ENCODE measurements at regions not wholly inside any gene's neighbourhood (a gene's known extent, or its start where the extent isn't known, plus 50 kb on each side); places are given as distances from the start of the nearest gene placed in this dataset.

DNA sequence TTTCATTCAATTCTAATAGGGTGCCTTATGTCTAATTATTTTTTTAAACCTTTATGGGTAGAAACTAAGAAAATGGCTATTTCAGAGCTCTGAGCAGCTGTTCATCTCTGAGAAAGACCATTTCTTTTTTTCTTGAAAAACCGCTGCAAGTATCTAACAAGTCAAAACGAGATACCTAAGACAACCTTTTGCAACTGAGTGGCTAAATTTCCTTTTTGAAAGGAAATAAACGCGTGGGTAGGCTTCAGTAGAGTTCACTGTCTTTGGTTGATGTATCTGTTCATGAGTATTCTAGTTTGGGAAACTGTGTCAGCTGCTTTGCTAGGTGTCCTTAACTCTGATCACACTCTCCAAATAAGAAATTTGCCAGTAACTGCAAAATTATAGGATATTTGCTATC is 104.3 kb upstream of the LINC00305 start:
- TF ChIP-seq GLIS3 (CRISPR knock-in tag; IDR thresholded peaks at IDR 0.05): no peak
- no peak for ATAC-seq

DNA sequence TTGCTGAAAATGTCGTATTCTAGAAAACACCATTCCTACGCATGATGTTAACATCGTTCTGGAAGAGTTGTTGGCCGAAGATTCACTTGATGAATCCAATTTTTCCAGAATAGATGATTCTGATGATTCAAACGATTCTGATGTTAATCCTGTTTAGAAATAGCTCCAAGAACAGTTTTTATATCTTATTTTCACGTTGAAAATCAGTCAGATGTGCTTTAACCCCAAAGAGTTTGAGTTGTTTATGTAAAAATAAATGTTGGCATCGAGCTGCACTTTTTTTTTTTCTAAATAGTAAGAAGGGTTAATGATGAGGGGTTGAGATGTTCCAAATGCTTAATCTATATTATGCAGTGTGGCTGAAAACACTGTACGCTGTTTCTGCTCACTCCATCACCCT is 99.9 kb upstream of the LINC00305 start:
- TF ChIP-seq, protein P1, sequence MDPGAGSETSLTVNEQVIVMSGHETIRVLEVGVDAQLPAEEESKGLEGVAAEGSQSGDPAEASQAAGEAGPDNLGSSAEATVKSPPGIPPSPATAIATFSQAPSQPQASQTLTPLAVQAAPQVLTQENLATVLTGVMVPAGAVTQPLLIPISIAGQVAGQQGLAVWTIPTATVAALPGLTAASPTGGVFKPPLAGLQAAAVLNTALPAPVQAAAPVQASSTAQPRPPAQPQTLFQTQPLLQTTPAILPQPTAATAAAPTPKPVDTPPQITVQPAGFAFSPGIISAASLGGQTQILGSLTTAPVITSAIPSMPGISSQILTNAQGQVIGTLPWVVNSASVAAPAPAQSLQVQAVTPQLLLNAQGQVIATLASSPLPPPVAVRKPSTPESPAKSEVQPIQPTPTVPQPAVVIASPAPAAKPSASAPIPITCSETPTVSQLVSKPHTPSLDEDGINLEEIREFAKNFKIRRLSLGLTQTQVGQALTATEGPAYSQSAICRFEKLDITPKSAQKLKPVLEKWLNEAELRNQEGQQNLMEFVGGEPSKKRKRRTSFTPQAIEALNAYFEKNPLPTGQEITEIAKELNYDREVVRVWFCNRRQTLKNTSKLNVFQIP (CRISPR knock-in tag; IDR thresholded peaks at IDR 0.05; ENCODE audit: borderline replicate concordance, low read depth): no peak
- TF ChIP-seq, protein P2, sequence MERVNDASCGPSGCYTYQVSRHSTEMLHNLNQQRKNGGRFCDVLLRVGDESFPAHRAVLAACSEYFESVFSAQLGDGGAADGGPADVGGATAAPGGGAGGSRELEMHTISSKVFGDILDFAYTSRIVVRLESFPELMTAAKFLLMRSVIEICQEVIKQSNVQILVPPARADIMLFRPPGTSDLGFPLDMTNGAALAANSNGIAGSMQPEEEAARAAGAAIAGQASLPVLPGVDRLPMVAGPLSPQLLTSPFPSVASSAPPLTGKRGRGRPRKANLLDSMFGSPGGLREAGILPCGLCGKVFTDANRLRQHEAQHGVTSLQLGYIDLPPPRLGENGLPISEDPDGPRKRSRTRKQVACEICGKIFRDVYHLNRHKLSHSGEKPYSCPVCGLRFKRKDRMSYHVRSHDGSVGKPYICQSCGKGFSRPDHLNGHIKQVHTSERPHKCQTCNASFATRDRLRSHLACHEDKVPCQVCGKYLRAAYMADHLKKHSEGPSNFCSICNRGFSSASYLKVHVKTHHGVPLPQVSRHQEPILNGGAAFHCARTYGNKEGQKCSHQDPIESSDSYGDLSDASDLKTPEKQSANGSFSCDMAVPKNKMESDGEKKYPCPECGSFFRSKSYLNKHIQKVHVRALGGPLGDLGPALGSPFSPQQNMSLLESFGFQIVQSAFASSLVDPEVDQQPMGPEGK (CRISPR knock-in tag; IDR thresholded peaks at IDR 0.05; ENCODE audit: borderline replicate concordance): no peak
- TF ChIP-seq ZNF565 (CRISPR knock-in tag; conservative IDR thresholded peaks at IDR 0.05; ENCODE audit: low read depth): no peak
- no peak for TF ChIP-seq SNAI2 (CRISPR knock-in tag; IDR thresholded peaks at IDR 0.05)
- TF ChIP-seq ZC3H10 (CRISPR knock-in tag; IDR thresholded peaks at IDR 0.05): no peak
- no peak for TF ChIP-seq ZFP30 (CRISPR knock-in tag; IDR thresholded peaks at IDR 0.05)
- no peak for TF ChIP-seq CSDC2 (CRISPR knock-in tag; IDR thresholded peaks at IDR 0.05)
- TF ChIP-seq OSR1 (CRISPR knock-in tag; IDR thresholded peaks at IDR 0.05): no peak
- TF ChIP-seq, protein P3, sequence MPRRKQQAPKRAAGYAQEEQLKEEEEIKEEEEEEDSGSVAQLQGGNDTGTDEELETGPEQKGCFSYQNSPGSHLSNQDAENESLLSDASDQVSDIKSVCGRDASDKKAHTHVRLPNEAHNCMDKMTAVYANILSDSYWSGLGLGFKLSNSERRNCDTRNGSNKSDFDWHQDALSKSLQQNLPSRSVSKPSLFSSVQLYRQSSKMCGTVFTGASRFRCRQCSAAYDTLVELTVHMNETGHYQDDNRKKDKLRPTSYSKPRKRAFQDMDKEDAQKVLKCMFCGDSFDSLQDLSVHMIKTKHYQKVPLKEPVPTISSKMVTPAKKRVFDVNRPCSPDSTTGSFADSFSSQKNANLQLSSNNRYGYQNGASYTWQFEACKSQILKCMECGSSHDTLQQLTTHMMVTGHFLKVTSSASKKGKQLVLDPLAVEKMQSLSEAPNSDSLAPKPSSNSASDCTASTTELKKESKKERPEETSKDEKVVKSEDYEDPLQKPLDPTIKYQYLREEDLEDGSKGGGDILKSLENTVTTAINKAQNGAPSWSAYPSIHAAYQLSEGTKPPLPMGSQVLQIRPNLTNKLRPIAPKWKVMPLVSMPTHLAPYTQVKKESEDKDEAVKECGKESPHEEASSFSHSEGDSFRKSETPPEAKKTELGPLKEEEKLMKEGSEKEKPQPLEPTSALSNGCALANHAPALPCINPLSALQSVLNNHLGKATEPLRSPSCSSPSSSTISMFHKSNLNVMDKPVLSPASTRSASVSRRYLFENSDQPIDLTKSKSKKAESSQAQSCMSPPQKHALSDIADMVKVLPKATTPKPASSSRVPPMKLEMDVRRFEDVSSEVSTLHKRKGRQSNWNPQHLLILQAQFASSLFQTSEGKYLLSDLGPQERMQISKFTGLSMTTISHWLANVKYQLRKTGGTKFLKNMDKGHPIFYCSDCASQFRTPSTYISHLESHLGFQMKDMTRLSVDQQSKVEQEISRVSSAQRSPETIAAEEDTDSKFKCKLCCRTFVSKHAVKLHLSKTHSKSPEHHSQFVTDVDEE (CRISPR knock-in tag; IDR thresholded peaks at IDR 0.05): no peak
- TF ChIP-seq TCF4 (CRISPR knock-in tag; IDR thresholded peaks at IDR 0.05; ENCODE audit: borderline replicate concordance): no peak
- no peak for TF ChIP-seq RARB (CRISPR knock-in tag; IDR thresholded peaks at IDR 0.05)
- no peak for TF ChIP-seq ISL1 (CRISPR knock-in tag; IDR thresholded peaks at IDR 0.05)
- TF ChIP-seq ZFP3 (CRISPR knock-in tag; IDR thresholded peaks at IDR 0.05): no peak
- no peak for ATAC-seq

DNA sequence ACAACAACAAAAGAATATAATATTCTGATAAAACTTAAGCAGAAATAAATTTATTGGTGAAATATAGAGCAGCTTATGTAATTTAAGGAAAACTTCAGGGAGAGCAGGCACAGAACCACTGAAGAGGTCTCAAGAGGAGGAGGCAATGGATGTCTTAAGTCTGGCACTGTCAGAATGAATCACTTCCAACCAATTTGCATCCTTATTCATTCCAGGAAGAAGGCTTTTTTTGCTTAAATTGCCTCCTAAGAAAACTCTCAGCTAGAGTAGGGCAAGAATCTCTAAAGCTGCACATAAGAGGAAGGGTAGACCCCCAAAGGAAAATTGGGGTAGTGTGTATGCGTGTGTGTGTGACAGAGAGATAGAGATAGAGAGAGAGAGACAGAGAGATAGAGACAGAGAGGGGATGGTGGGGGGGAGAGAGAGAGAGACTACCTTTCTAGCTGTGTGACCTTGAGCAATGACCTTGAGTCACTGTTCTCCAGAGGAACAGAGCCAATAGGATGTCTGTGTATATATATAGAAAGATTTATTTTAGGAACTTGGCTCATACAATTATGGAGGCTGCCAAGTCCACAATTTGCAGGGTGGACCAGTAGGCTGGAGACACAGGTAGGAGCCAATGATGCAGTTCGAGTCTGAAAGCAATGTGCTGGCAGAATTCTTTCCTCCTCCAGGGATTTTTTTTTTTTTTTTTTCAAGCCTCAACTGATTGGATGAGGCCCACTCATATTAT is 96.4 kb upstream of the LINC00305 start:
- ATAC-seq: no peak
- TF ChIP-seq, protein P2 (CRISPR knock-in tag; IDR thresholded peaks at IDR 0.05; ENCODE audit: borderline replicate concordance): no peak
- TF ChIP-seq PPARA (CRISPR knock-in tag; IDR thresholded peaks at IDR 0.05; ENCODE audit: borderline replicate concordance) (no peak), ZNF70 (CRISPR knock-in tag; IDR thresholded peaks at IDR 0.05) (no peak), CSDC2 (CRISPR knock-in tag; IDR thresholded peaks at IDR 0.05) (no peak), RARB (CRISPR knock-in tag; IDR thresholded peaks at IDR 0.05) (no peak), ZNF8 (CRISPR knock-in tag; IDR thresholded peaks at IDR 0.05) (no peak), ISL1 (CRISPR knock-in tag; IDR thresholded peaks at IDR 0.05) (no peak), ZFP30 (CRISPR knock-in tag; IDR thresholded peaks at IDR 0.05) (no peak), SNAI2 (CRISPR knock-in tag; IDR thresholded peaks at IDR 0.05) (no peak), ZNF565 (CRISPR knock-in tag; conservative IDR thresholded peaks at IDR 0.05; ENCODE audit: low read depth) (no peak), ZC3H10 (CRISPR knock-in tag; IDR thresholded peaks at IDR 0.05) (no peak), ESRRG (CRISPR knock-in tag; IDR thresholded peaks at IDR 0.05) (no peak), ZFP3 (CRISPR knock-in tag; IDR thresholded peaks at IDR 0.05) (no peak), OSR1 (CRISPR knock-in tag; IDR thresholded peaks at IDR 0.05) (no peak)
- TF ChIP-seq, protein P4, sequence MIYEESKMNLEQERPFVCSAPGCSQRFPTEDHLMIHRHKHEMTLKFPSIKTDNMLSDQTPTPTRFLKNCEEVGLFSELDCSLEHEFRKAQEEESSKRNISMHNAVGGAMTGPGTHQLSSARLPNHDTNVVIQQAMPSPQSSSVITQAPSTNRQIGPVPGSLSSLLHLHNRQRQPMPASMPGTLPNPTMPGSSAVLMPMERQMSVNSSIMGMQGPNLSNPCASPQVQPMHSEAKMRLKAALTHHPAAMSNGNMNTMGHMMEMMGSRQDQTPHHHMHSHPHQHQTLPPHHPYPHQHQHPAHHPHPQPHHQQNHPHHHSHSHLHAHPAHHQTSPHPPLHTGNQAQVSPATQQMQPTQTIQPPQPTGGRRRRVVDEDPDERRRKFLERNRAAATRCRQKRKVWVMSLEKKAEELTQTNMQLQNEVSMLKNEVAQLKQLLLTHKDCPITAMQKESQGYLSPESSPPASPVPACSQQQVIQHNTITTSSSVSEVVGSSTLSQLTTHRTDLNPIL (CRISPR knock-in tag; IDR thresholded peaks at IDR 0.05; ENCODE audit: low read depth): no peak
- TF ChIP-seq, protein P1 (CRISPR knock-in tag; IDR thresholded peaks at IDR 0.05; ENCODE audit: borderline replicate concordance, low read depth): no peak
- TF ChIP-seq, protein P3 (CRISPR knock-in tag; IDR thresholded peaks at IDR 0.05): no peak
- TF ChIP-seq, protein P5, sequence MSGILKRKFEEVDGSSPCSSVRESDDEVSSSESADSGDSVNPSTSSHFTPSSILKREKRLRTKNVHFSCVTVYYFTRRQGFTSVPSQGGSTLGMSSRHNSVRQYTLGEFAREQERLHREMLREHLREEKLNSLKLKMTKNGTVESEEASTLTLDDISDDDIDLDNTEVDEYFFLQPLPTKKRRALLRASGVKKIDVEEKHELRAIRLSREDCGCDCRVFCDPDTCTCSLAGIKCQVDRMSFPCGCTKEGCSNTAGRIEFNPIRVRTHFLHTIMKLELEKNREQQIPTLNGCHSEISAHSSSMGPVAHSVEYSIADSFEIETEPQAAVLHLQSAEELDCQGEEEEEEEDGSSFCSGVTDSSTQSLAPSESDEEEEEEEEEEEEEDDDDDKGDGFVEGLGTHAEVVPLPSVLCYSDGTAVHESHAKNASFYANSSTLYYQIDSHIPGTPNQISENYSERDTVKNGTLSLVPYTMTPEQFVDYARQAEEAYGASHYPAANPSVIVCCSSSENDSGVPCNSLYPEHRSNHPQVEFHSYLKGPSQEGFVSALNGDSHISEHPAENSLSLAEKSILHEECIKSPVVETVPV (CRISPR knock-in tag; IDR thresholded peaks at IDR 0.05): no peak
